GM12878 (cell line): ENCODE measurements at regions not wholly inside any gene's neighbourhood (a gene's known extent, or its start where the extent isn't known, plus 50 kb on each side); places are given as distances from the start of the nearest gene placed in this dataset.

ENCODE experiments used
- ATAC-seq: fragments of 200-7000 bp; cut with Tn5 transposase; 3 replicates; pipeline ENCODE4 v1.9.1; 2020; ENCODE audit warnings: mild to moderate bottlenecking, moderate library complexity
- BruUV-seq: library from RNA; stranded (reverse); fragments of 400-500 nt; replicated peaks from 2 replicates; lab custom pipeline; 2021; lab: Mats Ljungman, UMichigan
- CTCF ChIA-PET: fragments of 300-600 bp; sonication (Branson Sonifier 250); formaldehyde crosslinking; extraction: SDS; loops from one replicate; lab custom pipeline; 2021; ENCODE audit warnings: inconsistent platforms; lab: Yijun Ruan, JAX
- POLR2A ChIA-PET: fragments of 350-600 bp; formaldehyde crosslinking; extraction: SDS; loops from one replicate; lab custom pipeline; 2021; ENCODE audit warnings: inconsistent platforms; lab: Charles Lee
- RAD21 ChIA-PET: fragments of 300-600 bp; sonication (Branson Sonifier 250); formaldehyde crosslinking; loops from one replicate; lab custom pipeline; 2023; ENCODE audit warnings: antibody characterized with exemption; ENCODE audit not compliant: unreplicated experiment; lab: Charles Lee
- SMC1A ChIA-PET: fragments of 300-600 bp; sonication (Branson Sonifier 250); formaldehyde crosslinking; loops from one replicate; lab custom pipeline; 2023; ENCODE audit not compliant: unreplicated experiment, uncharacterized antibody; lab: Charles Lee
- DNase-seq: peaks from one replicate; pipeline ENCODE4 v3.0.0-alpha.2; 2011; ENCODE audit warnings: low read depth, low spot score
- FAIRE-seq: peaks from 3 replicates; lab custom pipeline; 2011; peaks lifted over from hg19 to GRCh38; lab: Jason Lieb, UNC
- H2AFZ ChIP-seq: 2 replicates; pipeline ENCODE4 v1.6.0; 2011; ENCODE audit warnings: low read depth, low read length, control low read depth; ENCODE audit not compliant: control insufficient read depth
- H3K27ac ChIP-seq: 2 replicates; pipeline ENCODE4 v1.5.1; 2011; ENCODE audit warnings: control low read depth; ENCODE audit not compliant: control insufficient read depth, insufficient read depth
- H3K27me3 ChIP-seq, 2 experiments: replicated peaks in 1 of 2; 2 replicates each; pipeline versions ENCODE4 v1.6.0 to v1.6.1; 2011; ENCODE audit warnings: low read length in 1 of 2; ENCODE audit not compliant: control insufficient read depth in 2 of 2, insufficient read depth in 2 of 2
- H3K36me3 ChIP-seq, 2 experiments: 2 replicates each; pipeline ENCODE4 v1.5.1; 2011; ENCODE audit warnings: low read length in 1 of 2; ENCODE audit not compliant: control insufficient read depth in 2 of 2, insufficient read depth in 2 of 2
- H3K4me1 ChIP-seq: 2 replicates; pipeline ENCODE4 v1.6.1; 2011; ENCODE audit warnings: mild to moderate bottlenecking, low read length, moderate library complexity, mixed read lengths; ENCODE audit not compliant: control insufficient read depth, insufficient read depth
- H3K4me2 ChIP-seq: 2 replicates; pipeline ENCODE4 v1.6.0; 2011; ENCODE audit warnings: control low read depth; ENCODE audit not compliant: control insufficient read depth, insufficient read depth
- H3K4me3 ChIP-seq: fragments of 200-600 bp; sonication (generic); 2 replicates; pipeline ENCODE4 v1.5.1; 2016
- H3K79me2 ChIP-seq: 2 replicates; pipeline ENCODE4 v1.6.0; 2011; ENCODE audit warnings: low read length; ENCODE audit not compliant: control insufficient read depth, insufficient read depth
- H3K9ac ChIP-seq: 2 replicates; pipeline ENCODE4 v1.8.0; 2011; ENCODE audit warnings: low read length, control low read depth, mixed read lengths; ENCODE audit not compliant: control insufficient read depth, insufficient read depth
- H3K9me3 ChIP-seq: replicated peaks from 3 replicates; pipeline ENCODE4 v1.5.1; 2011; ENCODE audit warnings: mild to moderate bottlenecking, low read length; ENCODE audit not compliant: control insufficient read depth, insufficient read depth
- H4K20me1 ChIP-seq: 2 replicates; pipeline ENCODE4 v1.6.0; 2011; ENCODE audit not compliant: control insufficient read depth, insufficient read depth
- NBN ChIP-seq: fragments of 450-650 bp; IDR thresholded peaks from 2 replicates; pipeline ENCODE4 v1.6.1; 2016
- NFIC ChIP-seq: IDR thresholded peaks from 2 replicates; pipeline ENCODE4 v1.6.1; 2012; ENCODE audit warnings: low read depth, mild to moderate bottlenecking, inconsistent platforms, low read length, moderate library complexity
- PAX8 ChIP-seq: fragments of 450-650 bp; IDR thresholded peaks from 2 replicates; pipeline ENCODE4 v1.6.1; 2017; ENCODE audit warnings: mild to moderate bottlenecking, moderate library complexity
- POLR2AphosphoS5 ChIP-seq: IDR thresholded peaks from 2 replicates; pipeline ENCODE4 v1.6.1; 2011; ENCODE audit warnings: mild to moderate bottlenecking, low read length, inconsistent platforms
- ZBTB11 ChIP-seq: fragments of 450-650 bp; formaldehyde crosslinking; IDR thresholded peaks from 2 replicates; pipeline ENCODE4 v1.5.0; 2022; ENCODE audit warnings: mild to moderate bottlenecking, missing genetic modification characterization
- ZBTB33 ChIP-seq: fragments of 450-650 bp; IDR thresholded peaks from 2 replicates; pipeline ENCODE4 v1.6.1; 2017; ENCODE audit warnings: mild to moderate bottlenecking
- WGBS: methylation state at CpG from one replicate; pipeline ENCODE4 v1.1.6; 2016; ENCODE audit warnings: low lambda C conversion rate; ENCODE audit not compliant: insufficient replicate concordance, insufficient coverage; ENCODE audit errors: missing lambda C conversion rate; 5-methylcytosine and 5-hydroxymethylcytosine counted together
- in situ Hi-C: fragments of 300-500 bp; cut with MboI; formaldehyde crosslinking; loops from 9 replicates; pipeline ENCODE4 v1.14.3; 2018; ENCODE audit warnings: mixed read lengths
- intact Hi-C: fragments of 100-400 bp; cut with micrococcal nuclease; formaldehyde crosslinking; loops from one replicate; pipeline ENCODE4 v1.14.2; 2022; ENCODE audit not compliant: unreplicated experiment

- Histone ChIP-seq H4K20me1 (no peaks in the 10 kb centered on the region), H3K9me3 (no peaks in the 10 kb centered on the region), H3K9ac (no peak overlapping the region), H3K27ac (no peak overlapping the region), H3K4me2 (no peak overlapping the region), H3K27me3 (no peaks in the 10 kb centered on the region), H3K4me3 (no peak overlapping the region), H2AFZ (no peak overlapping the region), H3K36me3 (no peaks in the 10 kb centered on the region), H3K4me1 (no peaks in the 10 kb centered on the region), H3K79me2 (no peaks in the 10 kb centered on the region)
- ChIA-PET RAD21 (interaction anchor here (1.3 kb wide), 1 partner anchor 20 kb away, joined by 4 read pairs; no protein-coding TSS in a partner anchor), SMC1A (interaction anchor here (1.4 kb wide), 2 partner anchors 8 to 20 kb away, joined by 3 to 4 read pairs; no protein-coding TSS in a partner anchor), POLR2A (no interaction called here), CTCF (no interaction called here)
- WGBS: 0% methylated on average over 2 of the region's 2 CpGs
- DNase-seq (no peak), ATAC-seq (no peak), FAIRE-seq (no peak)
- in situ Hi-C loops: no loop called here
- no TSS peak for BruUV-seq
- intact Hi-C loops: no loop called here
- TF ChIP-seq PAX8 (no peak), ZBTB11 (CRISPR knock-in tag) (no peak), NFIC (no peak), POLR2AphosphoS5 (no peak), NBN (no peak), ZBTB33 (no peak)
- TF ChIP-seq, all 136 proteins: peak for 0
Observed at GRCh38 chr2:198749364-198749763, 708.4 kb downstream of the SATB2 start.
